HEK293 (cell line): ENCODE measurements at regions not wholly inside any gene's neighbourhood (a gene's known extent, or its start where the extent isn't known, plus 50 kb on each side); places are given as distances from the start of the nearest gene placed in this dataset.
A peak's percentile ranks its signal among the peaks of the same experiment; 100 is the strongest.

ENCODE experiments used
- CTCF ChIA-PET: fragments of 350-600 bp; formaldehyde crosslinking; extraction: SDS; loops from one replicate; lab custom pipeline; 2021; ENCODE audit warnings: antibody characterized with exemption; lab: Yijun Ruan, JAX
- POLR2A ChIA-PET: fragments of 300-600 bp; formaldehyde crosslinking; extraction: SDS; loops from one replicate; lab custom pipeline; 2020; ENCODE audit warnings: antibody characterized with exemption, inconsistent platforms; lab: Yijun Ruan, JAX
- H3K27ac ChIP-seq: fragments of 200-500 bp; sonication (Bioruptor generic); 2 replicates; pipeline ENCODE4 v1.5.1; 2014; ENCODE audit warnings: low read depth, low read length, control low read depth, inconsistent platforms; ENCODE audit errors: extremely low read depth
- H3K36me3 ChIP-seq, 2 experiments: fragments of 200-500 bp in 1 of 2; sonication (Bioruptor generic) in 1 of 2; 1 replicate in 1 of 2; 2 replicates in 1 of 2; pipeline ENCODE4 v1.5.1; 2014 to 2017; ENCODE audit warnings: inconsistent platforms in 2 of 2, low read length in 2 of 2; ENCODE audit not compliant: control insufficient read depth in 2 of 2, insufficient read depth in 1 of 2
- H3K4me1 ChIP-seq: fragments of 200-500 bp; sonication (Bioruptor generic); 2 replicates; pipeline ENCODE4 v1.5.1; 2014; ENCODE audit warnings: mild to moderate bottlenecking, low read length, inconsistent platforms; ENCODE audit not compliant: control insufficient read depth, insufficient read depth
- H3K4me3 ChIP-seq: 2 replicates; pipeline ENCODE4 v1.5.1; 2011; ENCODE audit warnings: low read depth, mild to moderate bottlenecking, control low read depth, low read length, moderate library complexity
- H3K9me3 ChIP-seq: fragments of 200-500 bp; sonication (Bioruptor generic); 2 replicates; pipeline ENCODE4 v1.5.1; 2014; ENCODE audit warnings: low read depth, low read length, inconsistent platforms; ENCODE audit not compliant: control insufficient read depth, insufficient read depth
- ATF2 ChIP-seq: fragments of 450-650 bp; formaldehyde crosslinking; IDR thresholded peaks from 2 replicates; pipeline ENCODE4 v1.5.1; 2016; ENCODE audit warnings: missing biosample characterization, missing genetic modification characterization, low read depth
- KLF8 ChIP-seq: fragments of 450-650 bp; formaldehyde crosslinking; IDR thresholded peaks from 2 replicates; pipeline ENCODE4 v1.5.1; 2016; ENCODE audit warnings: missing biosample characterization, missing genetic modification characterization
- PRDM4 ChIP-seq: fragments of 450-650 bp; formaldehyde crosslinking; IDR thresholded peaks from 2 replicates; pipeline ENCODE4 v1.5.1; 2017; ENCODE audit warnings: missing biosample characterization, missing genetic modification characterization
- TRIM28 ChIP-seq: IDR thresholded peaks from 2 replicates; pipeline ENCODE4 v1.6.1; 2011; ENCODE audit warnings: low read length, control low read depth, borderline replicate concordance
- ZBTB20 ChIP-seq: fragments of 450-650 bp; formaldehyde crosslinking; IDR thresholded peaks from 2 replicates; pipeline ENCODE4 v1.5.1; 2016; ENCODE audit warnings: missing biosample characterization, missing genetic modification characterization
- ZBTB8A ChIP-seq: fragments of 450-650 bp; formaldehyde crosslinking; IDR thresholded peaks from 2 replicates; pipeline ENCODE4 v1.5.1; 2016; ENCODE audit warnings: missing biosample characterization, missing genetic modification characterization
- ZFP3 ChIP-seq: fragments of 450-650 bp; formaldehyde crosslinking; IDR thresholded peaks from 2 replicates; pipeline ENCODE4 v1.5.1; 2016; ENCODE audit warnings: low read depth, missing biosample characterization, missing genetic modification characterization
- ZNF112 ChIP-seq: fragments of 450-650 bp; formaldehyde crosslinking; IDR thresholded peaks from 2 replicates; pipeline ENCODE4 v1.5.0; 2017; ENCODE audit warnings: missing biosample characterization, missing genetic modification characterization
- ZNF2 ChIP-seq: fragments of 450-650 bp; formaldehyde crosslinking; IDR thresholded peaks from 2 replicates; pipeline ENCODE4 v1.5.1; 2016; ENCODE audit warnings: missing biosample characterization, missing genetic modification characterization
- ZNF24 ChIP-seq: fragments of 450-650 bp; formaldehyde crosslinking; IDR thresholded peaks from 2 replicates; pipeline ENCODE4 v1.5.1; 2016; ENCODE audit warnings: missing biosample characterization, missing genetic modification characterization
- ZNF580 ChIP-seq: fragments of 450-650 bp; formaldehyde crosslinking; IDR thresholded peaks from 2 replicates; pipeline ENCODE4 v1.5.1; 2016; ENCODE audit warnings: missing biosample characterization, missing genetic modification characterization
- ZNF624 ChIP-seq: fragments of 450-650 bp; formaldehyde crosslinking; IDR thresholded peaks from 2 replicates; pipeline ENCODE4 v1.5.1; 2017; ENCODE audit warnings: missing biosample characterization, missing genetic modification characterization
- ZNF701 ChIP-seq: fragments of 450-650 bp; formaldehyde crosslinking; IDR thresholded peaks from 2 replicates; pipeline ENCODE4 v1.5.1; 2016; ENCODE audit warnings: missing biosample characterization, missing genetic modification characterization
- ZNF792 ChIP-seq: fragments of 450-650 bp; formaldehyde crosslinking; IDR thresholded peaks from 2 replicates; pipeline ENCODE4 v1.5.1; 2016; ENCODE audit warnings: missing biosample characterization, missing genetic modification characterization
- TF ChIP-seq, protein P1 (sequence below): fragments of 450-650 bp; formaldehyde crosslinking; IDR thresholded peaks from 2 replicates; pipeline ENCODE4 v1.5.1; 2017; ENCODE audit warnings: missing biosample characterization, missing genetic modification characterization
- TF ChIP-seq, protein P2 (sequence below): fragments of 450-650 bp; formaldehyde crosslinking; IDR thresholded peaks from 2 replicates; pipeline ENCODE4 v1.5.1; 2016; ENCODE audit warnings: missing biosample characterization, missing genetic modification characterization
- TF ChIP-seq, protein P3 (sequence below): fragments of 450-650 bp; formaldehyde crosslinking; IDR thresholded peaks from 2 replicates; pipeline ENCODE4 v1.5.1; 2016; ENCODE audit warnings: missing biosample characterization, missing genetic modification characterization

- TF ChIP-seq, protein P1, sequence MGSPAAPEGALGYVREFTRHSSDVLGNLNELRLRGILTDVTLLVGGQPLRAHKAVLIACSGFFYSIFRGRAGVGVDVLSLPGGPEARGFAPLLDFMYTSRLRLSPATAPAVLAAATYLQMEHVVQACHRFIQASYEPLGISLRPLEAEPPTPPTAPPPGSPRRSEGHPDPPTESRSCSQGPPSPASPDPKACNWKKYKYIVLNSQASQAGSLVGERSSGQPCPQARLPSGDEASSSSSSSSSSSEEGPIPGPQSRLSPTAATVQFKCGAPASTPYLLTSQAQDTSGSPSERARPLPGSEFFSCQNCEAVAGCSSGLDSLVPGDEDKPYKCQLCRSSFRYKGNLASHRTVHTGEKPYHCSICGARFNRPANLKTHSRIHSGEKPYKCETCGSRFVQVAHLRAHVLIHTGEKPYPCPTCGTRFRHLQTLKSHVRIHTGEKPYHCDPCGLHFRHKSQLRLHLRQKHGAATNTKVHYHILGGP (tag by site-specific recombination): no peak
- no peak for TF ChIP-seq TRIM28
- TF ChIP-seq ZNF2: no peak
Measured at GRCh38 chr2:63755216-63755615, 86.5 kb upstream of the UGP2 start (continued).

DNA sequence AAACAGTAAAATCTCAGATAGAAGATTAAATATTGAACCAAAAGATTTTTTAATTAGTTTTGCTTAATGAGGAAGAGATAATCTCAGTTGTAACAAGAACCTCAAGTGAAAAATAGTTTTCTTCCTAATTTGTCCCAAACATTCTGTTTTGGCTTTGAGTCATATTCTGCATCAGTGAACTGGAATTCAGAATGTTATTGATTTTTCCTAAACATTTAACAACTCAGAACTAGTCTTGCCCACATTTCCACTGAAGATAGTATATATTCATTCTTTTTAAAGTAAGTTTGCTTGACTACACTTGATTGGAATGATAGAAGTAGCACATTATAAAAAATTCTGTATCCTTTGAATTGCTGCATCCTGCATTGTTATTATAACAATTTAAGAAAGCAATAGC lies 85.7 kb upstream of the UGP2 start:
- ChIA-PET CTCF (no interaction called here), POLR2A (no interaction called here)
- Histone ChIP-seq H3K4me3 (no peak overlapping the region), H3K4me1 (no peaks in the 10 kb centered on the region), H3K36me3 (no peaks in the 10 kb centered on the region), H3K9me3 (no peaks in the 10 kb centered on the region), H3K27ac (no peak overlapping the region)
- TF ChIP-seq, protein P1 (tag by site-specific recombination): peak; percentile 58; the same call in 1 of the 2 replicates
- TF ChIP-seq ZFP3: no peak
- TF ChIP-seq, protein P2, sequence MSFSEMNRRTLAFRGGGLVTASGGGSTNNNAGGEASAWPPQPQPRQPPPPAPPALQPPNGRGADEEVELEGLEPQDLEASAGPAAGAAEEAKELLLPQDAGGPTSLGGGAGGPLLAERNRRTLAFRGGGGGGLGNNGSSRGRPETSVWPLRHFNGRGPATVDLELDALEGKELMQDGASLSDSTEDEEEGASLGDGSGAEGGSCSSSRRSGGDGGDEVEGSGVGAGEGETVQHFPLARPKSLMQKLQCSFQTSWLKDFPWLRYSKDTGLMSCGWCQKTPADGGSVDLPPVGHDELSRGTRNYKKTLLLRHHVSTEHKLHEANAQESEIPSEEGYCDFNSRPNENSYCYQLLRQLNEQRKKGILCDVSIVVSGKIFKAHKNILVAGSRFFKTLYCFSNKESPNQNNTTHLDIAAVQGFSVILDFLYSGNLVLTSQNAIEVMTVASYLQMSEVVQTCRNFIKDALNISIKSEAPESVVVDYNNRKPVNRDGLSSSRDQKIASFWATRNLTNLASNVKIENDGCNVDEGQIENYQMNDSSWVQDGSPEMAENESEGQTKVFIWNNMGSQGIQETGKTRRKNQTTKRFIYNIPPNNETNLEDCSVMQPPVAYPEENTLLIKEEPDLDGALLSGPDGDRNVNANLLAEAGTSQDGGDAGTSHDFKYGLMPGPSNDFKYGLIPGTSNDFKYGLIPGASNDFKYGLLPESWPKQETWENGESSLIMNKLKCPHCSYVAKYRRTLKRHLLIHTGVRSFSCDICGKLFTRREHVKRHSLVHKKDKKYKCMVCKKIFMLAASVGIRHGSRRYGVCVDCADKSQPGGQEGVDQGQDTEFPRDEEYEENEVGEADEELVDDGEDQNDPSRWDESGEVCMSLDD (tag by site-specific recombination): no peak

- Histone ChIP-seq H3K9me3 (no peaks in the 10 kb centered on the region), H3K4me3 (no peak overlapping the region), H3K36me3 (no peaks in the 10 kb centered on the region), H3K4me1 (no peaks in the 10 kb centered on the region), H3K27ac (no peak overlapping the region)
- CTCF ChIA-PET: interaction anchor here (0.9 kb wide), 1 partner anchor 64 kb away, joined by 3 read pairs; no protein-coding TSS in a partner anchor
- no peak for TF ChIP-seq KLF8 (tag by site-specific recombination)
- no peak for TF ChIP-seq ZBTB8A (tag by site-specific recombination)
- TF ChIP-seq ZNF701 (tag by site-specific recombination): no peak
- no peak for TF ChIP-seq ZNF580 (tag by site-specific recombination)
- TF ChIP-seq, protein P3, sequence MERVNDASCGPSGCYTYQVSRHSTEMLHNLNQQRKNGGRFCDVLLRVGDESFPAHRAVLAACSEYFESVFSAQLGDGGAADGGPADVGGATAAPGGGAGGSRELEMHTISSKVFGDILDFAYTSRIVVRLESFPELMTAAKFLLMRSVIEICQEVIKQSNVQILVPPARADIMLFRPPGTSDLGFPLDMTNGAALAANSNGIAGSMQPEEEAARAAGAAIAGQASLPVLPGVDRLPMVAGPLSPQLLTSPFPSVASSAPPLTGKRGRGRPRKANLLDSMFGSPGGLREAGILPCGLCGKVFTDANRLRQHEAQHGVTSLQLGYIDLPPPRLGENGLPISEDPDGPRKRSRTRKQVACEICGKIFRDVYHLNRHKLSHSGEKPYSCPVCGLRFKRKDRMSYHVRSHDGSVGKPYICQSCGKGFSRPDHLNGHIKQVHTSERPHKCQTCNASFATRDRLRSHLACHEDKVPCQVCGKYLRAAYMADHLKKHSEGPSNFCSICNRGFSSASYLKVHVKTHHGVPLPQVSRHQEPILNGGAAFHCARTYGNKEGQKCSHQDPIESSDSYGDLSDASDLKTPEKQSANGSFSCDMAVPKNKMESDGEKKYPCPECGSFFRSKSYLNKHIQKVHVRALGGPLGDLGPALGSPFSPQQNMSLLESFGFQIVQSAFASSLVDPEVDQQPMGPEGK (tag by site-specific recombination): no peak
- TF ChIP-seq ZNF24: no peak
- TF ChIP-seq ZNF792: no peak
- no peak for TF ChIP-seq PRDM4
- no peak for TF ChIP-seq ZNF624
- TF ChIP-seq ZBTB20 (tag by site-specific recombination): no peak
- TF ChIP-seq ZNF112: no peak
- no peak for TF ChIP-seq ATF2 (tag by site-specific recombination)
- POLR2A ChIA-PET: no interaction called here
Measured at GRCh38 chr2:63763391-63763941, 78.2 kb upstream of the UGP2 start.
